IPS-18c (cell line): ENCODE measurements at regions not wholly inside any gene's neighbourhood (a gene's known extent, or its start where the extent isn't known, plus 50 kb on each side); places are given as distances from the start of the nearest gene placed in this dataset.

Experiments used
- H3K4me3 ChIP-seq: 2 replicates; pipeline ENCODE4 v1.7.0; 2013; ENCODE audit warnings: low read depth, mild to moderate bottlenecking, low read length, moderate library complexity; ENCODE audit not compliant: insufficient read depth
- H3K9me3 ChIP-seq: one replicate; pipeline ENCODE4 v1.6.1; 2013; ENCODE audit warnings: mild to moderate bottlenecking, low read length, moderate library complexity; ENCODE audit not compliant: control insufficient read depth, insufficient read depth

DNA sequence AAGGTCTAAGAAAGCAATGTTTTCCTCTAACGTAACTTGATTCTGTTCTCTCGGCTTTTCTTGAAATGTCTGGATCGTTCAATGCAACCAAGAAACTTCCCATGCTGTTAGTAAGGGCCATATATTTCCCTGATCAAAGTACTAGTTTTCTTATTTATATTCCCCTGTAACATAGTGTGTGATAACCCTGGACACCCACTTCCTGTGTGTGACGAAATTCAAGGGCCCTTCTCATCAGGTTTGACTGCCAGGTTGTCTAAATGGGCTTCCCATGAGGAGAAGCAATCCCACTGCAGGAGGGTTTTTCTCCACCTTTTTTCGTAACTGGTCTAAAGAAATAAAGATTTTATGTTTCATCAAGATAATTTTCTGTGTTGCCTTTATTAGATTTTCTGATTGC lies 102.6 kb upstream of the RPS6KA2 start:
- Histone ChIP-seq H3K4me3 (no peak overlapping the region), H3K9me3 (no peaks in the 10 kb centered on the region)

GRCh38 chr6:166728884-166729530 lies 102.0 kb upstream of the RPS6KA2 start:
- no peak overlapping the region for H3K4me3 ChIP-seq

GRCh38 chr6:166726201-166726600 lies 99.2 kb upstream of the RPS6KA2 start:
- no peak overlapping the region for H3K4me3 ChIP-seq
- no peaks in the 10 kb centered on the region for H3K9me3 ChIP-seq

More at GRCh38 chr6:166728884-166729530, 102.0 kb upstream of the RPS6KA2 start:
- H3K9me3 ChIP-seq = no peaks in the 10 kb centered on the region

- Histone ChIP-seq H3K4me3 (no peak overlapping the region), H3K9me3 (no peaks in the 10 kb centered on the region)
Measured at GRCh38 chr6:166725571-166725970, 98.5 kb upstream of the RPS6KA2 start.

GRCh38 chr6:166724576-166724975 lies 97.5 kb upstream of the RPS6KA2 start:
- H3K4me3 ChIP-seq = no peak overlapping the region
- no peaks in the 10 kb centered on the region for H3K9me3 ChIP-seq

DNA sequence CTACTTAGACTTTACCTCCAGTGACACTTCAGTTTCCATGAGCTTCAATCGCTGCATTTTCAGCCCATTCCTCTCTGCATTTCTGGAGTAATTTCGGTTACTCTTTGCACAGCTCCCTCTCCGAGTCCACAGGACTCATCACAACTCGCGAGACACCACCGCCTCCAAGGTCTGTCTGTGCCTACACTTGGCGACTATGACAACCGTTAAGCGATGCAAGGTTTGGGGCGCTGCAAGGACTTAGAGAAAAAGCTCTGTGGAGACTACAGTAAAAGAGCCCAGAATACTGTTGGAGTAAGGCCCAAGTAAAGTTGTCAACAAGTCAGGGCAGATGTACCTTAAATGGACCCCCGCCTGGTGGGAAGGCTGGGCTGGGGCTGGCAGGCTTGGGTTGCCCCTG lies 95.7 kb upstream of the RPS6KA2 start:
- no peaks in the 10 kb centered on the region for H3K9me3 ChIP-seq
- H3K4me3 ChIP-seq = no peak overlapping the region

GRCh38 chr6:166721576-166721975 lies 94.5 kb upstream of the RPS6KA2 start:
- no peaks in the 10 kb centered on the region for H3K9me3 ChIP-seq

DNA sequence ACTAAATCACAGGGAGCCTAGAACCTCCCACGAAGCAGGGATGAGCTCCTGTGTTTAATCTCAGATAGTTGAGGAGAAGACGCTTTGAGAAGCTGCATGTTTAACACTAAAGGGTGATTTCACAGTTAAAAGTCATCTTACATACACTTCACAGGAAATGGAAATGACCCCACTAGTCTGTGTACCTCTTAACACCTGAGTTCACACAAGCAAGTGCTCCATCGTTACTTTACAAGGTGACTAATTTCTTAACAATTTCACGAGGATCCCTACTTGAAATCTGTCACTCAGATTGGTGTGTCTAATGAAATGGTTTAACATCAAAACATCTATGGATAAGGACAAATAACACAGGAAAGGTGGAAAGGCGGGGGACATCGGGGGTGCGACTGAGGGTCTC lies 93.8 kb upstream of the RPS6KA2 start:
- H3K9me3 ChIP-seq = no peaks in the 10 kb centered on the region
- H3K4me3 ChIP-seq = no peak overlapping the region

More at GRCh38 chr6:166721576-166721975, 94.5 kb upstream of the RPS6KA2 start:
- no peak overlapping the region for H3K4me3 ChIP-seq

- Histone ChIP-seq H3K4me3 (no peak overlapping the region), H3K9me3 (no peaks in the 10 kb centered on the region)
Measured at GRCh38 chr6:166719019-166719418, 92.0 kb upstream of the RPS6KA2 start.

DNA sequence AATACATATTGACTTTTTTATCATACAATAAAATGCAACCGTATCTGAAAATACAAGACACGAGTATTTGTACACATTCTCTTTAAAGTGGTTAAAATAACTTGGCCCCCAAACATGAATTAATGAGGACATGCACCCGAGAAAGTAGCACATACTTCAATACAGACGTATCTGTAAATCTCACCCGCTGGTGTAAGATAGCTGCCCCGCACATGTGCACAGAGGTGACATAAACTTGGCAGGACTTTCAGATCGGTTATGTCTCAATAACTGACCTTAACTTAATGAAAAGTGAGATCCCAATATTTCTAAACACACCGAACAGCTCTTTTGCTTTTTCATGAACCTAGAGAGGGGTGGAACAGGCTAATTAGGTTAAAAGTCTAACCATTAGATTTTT lies 91.5 kb upstream of the RPS6KA2 start:
- H3K9me3 ChIP-seq = no peaks in the 10 kb centered on the region

DNA sequence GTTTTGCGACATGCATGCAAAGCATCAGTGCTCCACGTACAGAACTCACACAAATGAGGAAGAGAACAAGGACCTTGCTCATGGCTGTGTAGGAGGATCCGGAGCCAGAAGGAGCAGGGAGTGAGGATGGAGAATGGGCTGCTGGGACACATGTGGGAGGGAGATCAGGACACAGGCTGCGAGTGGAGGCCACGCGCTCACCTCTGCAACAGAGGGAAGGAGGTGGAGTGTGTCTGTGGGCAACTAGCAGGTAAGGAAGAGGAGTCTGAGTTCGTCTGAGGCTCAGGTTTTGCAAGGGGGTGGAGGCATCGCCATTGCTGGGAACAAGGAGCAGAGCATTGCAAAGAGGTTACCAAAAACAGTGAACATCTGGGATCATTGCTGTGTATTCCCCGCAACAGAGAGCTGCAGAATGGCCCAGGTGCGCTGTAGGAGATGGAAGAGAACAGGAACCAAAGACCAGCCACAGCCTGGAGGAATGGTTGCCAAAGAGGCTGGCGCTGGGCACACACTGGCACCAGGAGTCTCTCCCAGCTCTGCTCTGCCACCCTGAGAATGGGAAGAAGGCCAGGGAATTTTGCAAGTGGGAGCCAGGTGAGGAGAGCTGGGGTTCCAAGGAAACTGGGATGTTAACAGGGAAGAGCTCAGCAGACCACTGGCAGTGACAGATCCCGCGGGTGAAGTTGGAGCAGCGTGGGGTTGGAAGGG lies 90.0 kb upstream of the RPS6KA2 start:
- Histone ChIP-seq H3K4me3 (no peak overlapping the region), H3K9me3 (no peaks in the 10 kb centered on the region)

More for the DNA sequence above, 91.5 kb upstream of the RPS6KA2 start:
- H3K4me3 ChIP-seq = no peak overlapping the region

DNA sequence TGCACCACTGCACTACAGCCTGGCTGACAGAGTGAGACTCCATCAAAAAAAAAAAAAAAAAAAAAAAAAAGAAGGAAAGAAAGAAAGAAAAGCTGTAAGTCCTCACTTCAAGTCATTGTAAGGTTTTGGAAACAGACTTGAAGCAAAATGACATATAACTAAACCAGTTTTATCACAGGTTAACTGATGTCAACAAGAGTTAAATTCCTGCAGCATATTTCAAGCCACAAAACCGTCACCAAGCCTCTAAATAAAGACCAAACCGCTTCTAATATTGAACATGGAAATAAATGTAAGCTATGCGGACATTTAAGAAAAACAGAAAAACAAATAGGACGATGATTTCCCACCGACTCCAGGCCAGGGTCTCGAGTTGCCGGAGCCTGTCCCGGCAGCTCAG lies 88.9 kb upstream of the RPS6KA2 start:
- H3K4me3 ChIP-seq = no peak overlapping the region
- H3K9me3 ChIP-seq = no peaks in the 10 kb centered on the region

DNA sequence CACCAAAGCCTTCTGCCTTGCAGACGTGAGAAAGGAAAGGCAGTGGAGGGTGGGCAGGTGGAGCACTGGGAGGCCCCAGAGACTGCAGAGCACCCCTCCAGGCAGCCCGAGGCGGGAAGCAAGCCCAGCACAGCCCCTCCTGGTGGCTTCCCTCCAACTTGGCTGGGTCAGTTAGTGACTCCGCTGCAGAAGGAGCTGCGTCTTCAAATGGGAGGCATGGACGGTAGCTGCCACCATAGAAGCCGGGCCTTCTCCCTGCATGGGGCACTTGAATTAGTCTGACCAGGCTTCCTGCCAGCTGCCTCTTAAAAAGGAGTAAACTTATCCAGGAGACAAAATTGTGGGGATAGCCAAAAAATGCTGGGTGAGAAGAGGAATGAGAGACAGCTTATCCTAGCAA lies 88.0 kb upstream of the RPS6KA2 start:
- H3K4me3 ChIP-seq = no peak overlapping the region
- no peaks in the 10 kb centered on the region for H3K9me3 ChIP-seq

DNA sequence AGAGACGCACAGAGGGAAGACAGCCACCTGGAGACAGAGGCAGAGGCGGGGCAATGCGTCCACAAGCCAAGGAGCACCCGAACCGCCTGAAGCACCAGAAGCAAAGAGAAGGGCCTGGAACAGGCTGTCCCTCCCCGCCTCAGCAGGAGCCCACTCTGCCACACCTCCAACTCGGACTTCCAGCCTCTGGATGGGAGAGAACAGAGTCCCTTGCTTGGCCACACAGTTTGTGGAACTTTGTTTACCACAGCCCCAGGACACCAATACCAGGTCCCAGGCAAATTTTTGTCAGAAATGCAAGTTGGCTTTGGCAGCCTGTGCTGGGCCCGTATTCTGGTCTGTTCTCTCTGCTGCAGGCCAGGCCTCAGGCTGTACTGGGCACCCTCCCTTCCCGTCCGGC lies 87.5 kb upstream of the RPS6KA2 start:
- Histone ChIP-seq H3K9me3 (no peaks in the 10 kb centered on the region), H3K4me3 (no peak overlapping the region)

DNA sequence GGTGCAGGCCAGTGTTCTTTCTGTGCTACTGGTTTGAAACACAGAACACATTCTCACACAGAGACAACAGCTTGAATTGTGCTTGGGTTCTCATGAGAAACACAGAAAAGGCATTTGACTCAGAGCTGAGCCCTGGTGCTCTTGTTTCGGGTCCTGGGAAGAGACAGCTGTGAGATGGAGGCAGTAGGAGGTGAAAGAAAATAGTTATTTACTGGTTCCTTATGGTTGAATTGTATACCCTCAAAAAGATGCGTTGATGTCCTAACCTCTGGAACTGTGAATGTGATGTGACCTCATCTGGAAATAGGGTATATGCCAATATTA lies 87.1 kb upstream of the RPS6KA2 start:
- Histone ChIP-seq H3K4me3 (no peak overlapping the region), H3K9me3 (no peaks in the 10 kb centered on the region)

DNA sequence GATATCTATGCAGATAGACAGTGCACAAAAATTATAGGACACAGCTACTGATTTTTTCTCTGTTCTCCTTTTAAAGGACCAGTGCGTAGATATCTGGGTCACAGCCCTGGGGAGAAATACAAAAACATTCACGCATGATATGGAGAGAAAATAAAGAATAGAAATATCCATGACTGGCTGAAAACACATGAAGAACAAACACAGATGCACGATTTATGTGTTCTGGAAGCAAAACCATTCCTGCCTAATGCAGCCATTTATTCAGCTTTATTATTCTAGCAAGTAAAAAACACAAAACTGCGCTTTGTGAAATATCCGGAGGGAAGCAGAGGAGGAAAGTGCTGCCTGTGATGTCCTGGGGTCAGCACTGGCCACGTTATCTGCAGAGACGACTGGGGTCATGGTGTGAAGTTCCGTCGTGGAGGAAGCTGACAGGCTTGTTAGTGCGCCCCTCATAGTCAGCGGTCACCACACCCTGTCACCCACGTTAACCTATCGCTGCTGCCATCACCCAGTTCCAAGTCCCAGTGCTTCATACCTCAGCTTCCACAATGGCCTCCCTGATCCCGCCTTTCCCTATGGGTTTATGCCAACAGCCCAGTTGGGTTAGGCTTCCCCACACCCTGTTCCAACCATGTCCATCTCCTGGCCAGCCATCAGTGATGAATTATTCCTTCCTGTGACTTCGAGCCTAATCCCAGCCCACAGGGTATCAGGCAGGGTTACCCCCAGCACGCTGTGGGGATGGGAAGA lies 86.6 kb upstream of the RPS6KA2 start:
- Histone ChIP-seq H3K4me3 (no peak overlapping the region), H3K9me3 (no peaks in the 10 kb centered on the region)

DNA sequence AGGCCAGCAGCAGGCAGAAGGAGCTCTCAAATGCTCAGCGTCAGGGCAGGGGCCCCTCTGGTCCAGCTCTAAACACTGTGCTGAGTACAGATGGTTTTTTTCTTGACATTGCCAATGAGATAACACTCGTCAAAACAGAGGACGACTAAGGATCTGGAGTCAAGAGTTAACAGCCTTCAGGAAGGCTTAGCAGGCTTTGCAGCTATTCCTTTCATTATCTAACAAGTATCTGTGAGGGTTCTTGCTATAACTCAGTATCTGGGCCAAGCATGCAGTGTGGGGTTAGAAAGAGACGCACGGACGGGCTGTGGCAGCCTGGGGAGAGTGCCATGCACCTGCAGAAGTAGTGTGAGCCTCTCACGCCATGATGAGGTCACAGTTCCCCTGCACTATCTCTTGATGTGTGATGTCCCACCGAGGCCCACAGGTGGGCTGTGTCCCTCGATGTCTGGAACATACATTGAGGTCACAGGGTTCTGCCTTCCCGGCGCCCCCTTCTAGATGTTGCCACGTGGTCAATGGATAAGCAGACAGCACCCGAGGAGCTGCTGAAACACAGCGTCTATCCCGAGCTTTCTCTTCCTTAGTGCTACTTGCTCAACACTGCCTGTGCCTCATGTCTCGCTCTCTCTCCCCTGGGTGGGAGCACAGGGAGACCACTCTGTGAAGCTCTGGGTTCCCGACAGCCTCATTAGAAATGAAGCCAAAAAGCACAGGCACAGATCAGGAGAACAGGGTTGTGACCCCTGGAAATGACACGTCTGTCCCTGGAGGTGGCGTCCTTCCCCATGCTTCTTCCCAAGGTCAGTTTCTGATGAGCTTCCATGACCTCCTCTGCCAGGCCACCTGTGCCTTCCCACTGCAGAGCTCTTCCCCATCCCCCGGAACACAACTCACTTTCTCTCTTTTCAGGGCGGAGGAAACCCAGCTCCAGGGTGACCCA lies 85.5 kb upstream of the RPS6KA2 start:
- Histone ChIP-seq H3K9me3 (peaks cover under 1% of the 10 kb centered on the region), H3K4me3 (no peak overlapping the region)
